Upper lobe of left lung (tissue), 4 donors: ENCODE measurements at regions not wholly inside any gene's neighbourhood (a gene's known extent, or its start where the extent isn't known, plus 50 kb on each side); places are given as distances from the start of the nearest gene placed in this dataset.

Source experiments
- CTCF ChIP-seq, 6 experiments: fragments of 450-650 bp in 4 of 6; fragments of 200-600 bp in 2 of 6; sonication (generic) in 2 of 6; IDR thresholded peaks; one replicate each; pipeline ENCODE4 v1.5.1; 2016 to 2019; ENCODE audit warnings: antibody characterized with exemption in 6 of 6
- EP300 ChIP-seq, 4 donors: sonication (generic); formaldehyde crosslinking; IDR thresholded peaks; one replicate each; pipeline ENCODE4 v1.5.1; 2017; ENCODE audit warnings: antibody characterized with exemption in 4 of 4, control low read depth in 2 of 4
- POLR2AphosphoS5 ChIP-seq, 2 donors: sonication (generic); formaldehyde crosslinking; IDR thresholded peaks; one replicate each; pipeline ENCODE4 v1.5.1; 2017; ENCODE audit warnings: antibody characterized with exemption in 2 of 2

GRCh38 chr9:16134351-16134750, 581.5 kb downstream of the CCDC171 start:
- TF ChIP-seq CTCF (IDR thresholded peaks at IDR 0.05): no peak
- no peak for TF ChIP-seq EP300 (IDR thresholded peaks at IDR 0.05)
- TF ChIP-seq POLR2AphosphoS5 (IDR thresholded peaks at IDR 0.05): no peak
